KMS-11 (cell line): ENCODE measurements at regions not wholly inside any gene's neighbourhood (a gene's known extent, or its start where the extent isn't known, plus 50 kb on each side); places are given as distances from the start of the nearest gene placed in this dataset.

Experiments used
- H2AFZ ChIP-seq: fragments of 200-600 bp; sonication (generic); 2 replicates; pipeline ENCODE4 v1.6.1; 2016; ENCODE audit warnings: antibody characterized with exemption, mixed run types, low read depth
- H3K27ac ChIP-seq: fragments of 200-600 bp; sonication (generic); 2 replicates; pipeline ENCODE4 v1.6.1; 2016; ENCODE audit warnings: mild to moderate bottlenecking, mixed run types
- H3K27me3 ChIP-seq: fragments of 200-600 bp; sonication (generic); 2 replicates; pipeline ENCODE4 v1.6.1; 2017; ENCODE audit warnings: mild to moderate bottlenecking, low read depth, mixed run types, moderate library complexity; ENCODE audit not compliant: insufficient read depth
- H3K36me3 ChIP-seq: fragments of 200-600 bp; sonication (generic); 2 replicates; pipeline ENCODE4 v1.6.1; 2017; ENCODE audit warnings: mild to moderate bottlenecking, mixed run types; ENCODE audit not compliant: insufficient read depth
- H3K4me1 ChIP-seq: fragments of 200-600 bp; sonication (generic); 2 replicates; pipeline ENCODE4 v1.6.1; 2016; ENCODE audit warnings: mild to moderate bottlenecking, low read depth, mixed run types; ENCODE audit not compliant: poor library complexity, severe bottlenecking
- H3K4me2 ChIP-seq: fragments of 200-600 bp; sonication (generic); 2 replicates; pipeline ENCODE4 v1.7.0; 2016; ENCODE audit warnings: mild to moderate bottlenecking, mixed run types
- H3K4me3 ChIP-seq: fragments of 200-600 bp; sonication (generic); IDR thresholded peaks from 2 replicates; pipeline ENCODE4 v1.6.1; 2017; ENCODE audit warnings: low read depth, low read length, mixed read lengths; ENCODE audit not compliant: insufficient read depth
- H3K79me2 ChIP-seq: fragments of 200-600 bp; sonication (generic); 2 replicates; pipeline ENCODE4 v1.6.1; 2016; ENCODE audit warnings: low read depth, mixed run types; ENCODE audit not compliant: insufficient read depth
- H3K9ac ChIP-seq: fragments of 200-600 bp; sonication (generic); 2 replicates; pipeline ENCODE4 v1.6.1; 2016; ENCODE audit warnings: mild to moderate bottlenecking, mixed run types
- H4K20me1 ChIP-seq: fragments of 200-600 bp; sonication (generic); 2 replicates; pipeline ENCODE4 v1.6.1; 2016; ENCODE audit warnings: mild to moderate bottlenecking, mixed run types; ENCODE audit not compliant: insufficient read depth
- CTCF ChIP-seq: fragments of 200-600 bp; sonication (generic); conservative IDR thresholded peaks from 2 replicates; pipeline ENCODE4 v1.6.1; 2017; ENCODE audit warnings: low read depth, mild to moderate bottlenecking, antibody characterized with exemption, low read length, moderate library complexity, mixed read lengths

- H3K27ac ChIP-seq: no peak overlapping the region
- no peak overlapping the region for H3K4me3 ChIP-seq
- no peaks in the 10 kb centered on the region for H4K20me1 ChIP-seq
- H3K9ac ChIP-seq: no peak overlapping the region
- no peaks in the 10 kb centered on the region for H3K27me3 ChIP-seq
- H3K4me1 ChIP-seq: no peaks in the 10 kb centered on the region
- H3K79me2 ChIP-seq: no peaks in the 10 kb centered on the region
- no peak for TF ChIP-seq CTCF
- H3K4me2 ChIP-seq: no peak overlapping the region
- no peak overlapping the region for H2AFZ ChIP-seq
- H3K36me3 ChIP-seq: no peaks in the 10 kb centered on the region
Observed at GRCh38 chr12:131348231-131348630, 362.7 kb upstream of the SFSWAP start.

- Histone ChIP-seq H2AFZ (no peak overlapping the region), H3K27ac (no peak overlapping the region), H3K36me3 (no peaks in the 10 kb centered on the region), H3K9ac (no peak overlapping the region), H3K79me2 (no peaks in the 10 kb centered on the region), H3K4me1 (no peaks in the 10 kb centered on the region), H3K27me3 (no peaks in the 10 kb centered on the region), H4K20me1 (no peaks in the 10 kb centered on the region), H3K4me3 (no peak overlapping the region), H3K4me2 (no peak overlapping the region)
- TF ChIP-seq CTCF: no peak
Observed at GRCh38 chr12:131348646-131349045, 362.2 kb upstream of the SFSWAP start.

GRCh38 chr12:131349397-131350127 lies 361.3 kb upstream of the SFSWAP start:
- Histone ChIP-seq H3K4me3 (no peak overlapping the region), H2AFZ (no peak overlapping the region), H3K79me2 (no peaks in the 10 kb centered on the region), H3K4me2 (no peak overlapping the region), H3K36me3 (no peaks in the 10 kb centered on the region), H4K20me1 (no peaks in the 10 kb centered on the region), H3K27ac (no peak overlapping the region), H3K4me1 (no peaks in the 10 kb centered on the region), H3K27me3 (no peaks in the 10 kb centered on the region), H3K9ac (no peak overlapping the region)
- no peak for TF ChIP-seq CTCF

- no peaks in the 10 kb centered on the region for H3K27me3 ChIP-seq
- H3K4me3 ChIP-seq: no peak overlapping the region
- no peak overlapping the region for H2AFZ ChIP-seq
- no peaks in the 10 kb centered on the region for H3K4me1 ChIP-seq
- no peak for TF ChIP-seq CTCF
- no peaks in the 10 kb centered on the region for H4K20me1 ChIP-seq
- no peak overlapping the region for H3K9ac ChIP-seq
- H3K36me3 ChIP-seq: no peaks in the 10 kb centered on the region
- no peaks in the 10 kb centered on the region for H3K79me2 ChIP-seq
- no peak overlapping the region for H3K4me2 ChIP-seq
- no peak overlapping the region for H3K27ac ChIP-seq
Observed at GRCh38 chr12:131350943-131351318, 360.0 kb upstream of the SFSWAP start.
